ENCODE measurements at regions not wholly inside any gene's neighbourhood (a gene's known extent, or its start where the extent isn't known, plus 50 kb on each side); places are given as distances from the start of the nearest gene placed in this dataset.
"Not testable (repeated sequence)": the region's sequence is repeated elsewhere in the genome, so short reads cannot be mapped to it uniquely, and the experiment has no call there.

DNA sequence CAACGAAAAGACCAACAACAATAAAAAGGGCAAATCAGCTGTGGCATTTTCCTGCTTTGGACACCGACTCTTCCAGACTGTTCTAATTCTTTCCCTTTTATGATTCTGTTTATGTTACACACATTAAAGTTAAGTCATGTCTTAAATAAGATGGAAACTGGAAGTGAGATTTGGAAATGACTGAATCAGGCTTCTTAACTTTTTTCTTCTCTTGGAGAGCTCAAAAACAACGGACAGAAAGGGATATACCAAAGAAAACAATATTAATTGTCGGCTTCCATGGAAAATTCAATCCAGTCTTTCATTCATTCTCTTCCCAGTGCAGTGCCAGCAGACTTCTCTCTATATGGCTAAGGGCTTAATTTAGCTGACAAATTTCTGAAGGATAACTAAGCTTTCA lies 214.9 kb upstream of the DDHD1 start:
- no peak overlapping the region for H3K4me2 ChIP-seq (ENCODE audit: low read length)
- no peaks in the 10 kb centered on the region for H4K20me1 ChIP-seq (ENCODE audit: insufficient read depth, low read length)
- H3K4me1 ChIP-seq (ENCODE audit: insufficient read depth, low read length, severe bottlenecking) = no peaks in the 10 kb centered on the region
- H3K79me2 ChIP-seq (ENCODE audit: insufficient read depth, low read length) = no peaks in the 10 kb centered on the region
- no peak overlapping the region for H2AFZ ChIP-seq (ENCODE audit: low read length)
- H3K36me3 ChIP-seq (ENCODE audit: insufficient read depth, low read length) = no peaks in the 10 kb centered on the region
- no peaks in the 10 kb centered on the region for H3K9me3 ChIP-seq (ENCODE audit: low read length)
- H3K4me3 ChIP-seq (ENCODE audit: low read depth, low read length, poor library complexity, severe bottlenecking) = no peak overlapping the region
- H3F3A ChIP-seq (ENCODE audit: insufficient read depth, low read length) = no peaks in the 10 kb centered on the region
- no peak overlapping the region for H3K9ac ChIP-seq (ENCODE audit: low read length)
- no peak overlapping the region for H3K27ac ChIP-seq (ENCODE audit: low read depth, low read length, poor library complexity, severe bottlenecking)
- no peaks in the 10 kb centered on the region for H3K9me2 ChIP-seq (ENCODE audit: low read depth, low read length)
- no peaks in the 10 kb centered on the region for H3K27me3 ChIP-seq (ENCODE audit: insufficient read depth, low read length)
- TF ChIP-seq CTCF (IDR thresholded peaks at IDR 0.05; ENCODE audit: low read length) (no peak), EZH2 (IDR thresholded peaks at IDR 0.05; ENCODE audit: borderline replicate concordance, low read length) (no peak)

GRCh38 chr14:53367644-53368026 lies 214.5 kb upstream of the DDHD1 start:
- Histone ChIP-seq H3K9ac (ENCODE audit: low read length) (no peak overlapping the region), H3K79me2 (ENCODE audit: insufficient read depth, low read length) (no peaks in the 10 kb centered on the region), H3F3A (ENCODE audit: insufficient read depth, low read length) (no peaks in the 10 kb centered on the region), H3K36me3 (ENCODE audit: insufficient read depth, low read length) (no peaks in the 10 kb centered on the region), H3K27ac (ENCODE audit: low read depth, low read length, poor library complexity, severe bottlenecking) (no peak overlapping the region), H3K9me2 (ENCODE audit: low read depth, low read length) (no peaks in the 10 kb centered on the region), H2AFZ (ENCODE audit: low read length) (no peak overlapping the region), H3K4me2 (ENCODE audit: low read length) (no peak overlapping the region), H3K9me3 (ENCODE audit: low read length) (no peaks in the 10 kb centered on the region), H4K20me1 (ENCODE audit: insufficient read depth, low read length) (no peaks in the 10 kb centered on the region), H3K27me3 (ENCODE audit: insufficient read depth, low read length) (no peaks in the 10 kb centered on the region), H3K4me3 (ENCODE audit: low read depth, low read length, poor library complexity, severe bottlenecking) (no peak overlapping the region), H3K4me1 (ENCODE audit: insufficient read depth, low read length, severe bottlenecking) (no peaks in the 10 kb centered on the region)
- TF ChIP-seq CTCF (IDR thresholded peaks at IDR 0.05; ENCODE audit: low read length) = no peak
- no peak for TF ChIP-seq EZH2 (IDR thresholded peaks at IDR 0.05; ENCODE audit: borderline replicate concordance, low read length)

DNA sequence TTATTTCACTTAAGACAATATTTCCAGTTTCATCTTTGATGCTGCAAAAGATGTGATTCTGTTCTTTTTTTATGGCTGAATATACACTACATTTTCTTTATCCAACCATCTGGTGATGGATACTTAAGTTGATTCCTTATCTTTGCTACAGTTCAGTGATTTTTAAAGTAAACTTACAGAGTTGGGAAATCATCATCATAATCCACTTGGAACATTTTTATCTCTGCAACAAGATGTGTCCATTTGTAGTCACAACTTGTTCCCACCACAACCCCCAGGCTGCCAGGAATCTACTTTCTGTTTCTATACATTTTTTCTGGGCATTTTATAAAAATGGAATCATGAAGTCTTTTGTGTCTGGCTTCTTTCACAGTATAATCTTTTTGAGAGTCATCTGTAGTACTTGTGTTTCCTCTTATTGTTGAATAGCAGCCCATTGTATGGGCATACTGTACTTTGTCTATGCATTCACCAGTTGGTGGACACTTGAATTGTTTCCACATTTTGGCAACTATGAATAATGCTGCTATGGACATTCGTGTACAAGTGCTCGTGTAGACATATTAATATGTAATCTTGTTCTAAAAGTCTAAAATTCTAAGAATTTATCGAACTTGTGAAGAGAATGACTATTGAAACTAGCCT lies 212.5 kb upstream of the DDHD1 start:
- no peak overlapping the region for H3K4me2 ChIP-seq (ENCODE audit: low read length)
- H3K9me3 ChIP-seq (ENCODE audit: low read length) = no peaks in the 10 kb centered on the region
- H3K9me2 ChIP-seq (ENCODE audit: low read depth, low read length) = no peaks in the 10 kb centered on the region
- no peaks in the 10 kb centered on the region for H3K79me2 ChIP-seq (ENCODE audit: insufficient read depth, low read length)
- no peaks in the 10 kb centered on the region for H3F3A ChIP-seq (ENCODE audit: insufficient read depth, low read length)
- no peaks in the 10 kb centered on the region for H3K4me1 ChIP-seq (ENCODE audit: insufficient read depth, low read length, severe bottlenecking)
- no peak overlapping the region for H3K9ac ChIP-seq (ENCODE audit: low read length)
- H4K20me1 ChIP-seq (ENCODE audit: insufficient read depth, low read length) = no peaks in the 10 kb centered on the region
- no peak overlapping the region for H2AFZ ChIP-seq (ENCODE audit: low read length)
- H3K27me3 ChIP-seq (ENCODE audit: insufficient read depth, low read length) = no peaks in the 10 kb centered on the region
- H3K27ac ChIP-seq (ENCODE audit: low read depth, low read length, poor library complexity, severe bottlenecking) = no peak overlapping the region
- no peaks in the 10 kb centered on the region for H3K36me3 ChIP-seq (ENCODE audit: insufficient read depth, low read length)
- H3K4me3 ChIP-seq (ENCODE audit: low read depth, low read length, poor library complexity, severe bottlenecking) = no peak overlapping the region
- no peak for TF ChIP-seq EZH2 (IDR thresholded peaks at IDR 0.05; ENCODE audit: borderline replicate concordance, low read length)
- no peak for TF ChIP-seq CTCF (IDR thresholded peaks at IDR 0.05; ENCODE audit: low read length)

DNA sequence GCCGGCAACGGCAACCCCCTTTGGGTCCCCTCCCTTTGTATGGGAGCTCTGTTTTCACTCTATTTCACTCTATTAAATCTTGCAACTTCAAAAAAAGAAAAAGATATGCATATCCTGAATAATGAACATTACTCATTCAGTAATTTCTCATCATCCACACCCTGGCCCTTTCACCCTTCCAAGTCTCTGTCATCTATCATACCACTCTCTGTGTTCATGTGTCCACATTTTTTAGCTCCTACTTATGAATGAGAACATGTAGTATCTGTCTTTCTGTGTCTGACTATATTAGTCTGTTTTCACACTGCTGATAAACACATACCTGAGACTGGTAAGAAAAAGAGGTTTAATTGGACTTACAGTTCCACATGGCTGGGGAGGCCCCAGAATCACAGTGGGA lies 209.8 kb upstream of the DDHD1 start:
- H2AFZ ChIP-seq (ENCODE audit: low read length); H3K4me3 ChIP-seq (ENCODE audit: low read depth, low read length, poor library complexity, severe bottlenecking); H3F3A ChIP-seq (ENCODE audit: insufficient read depth, low read length); H3K4me2 ChIP-seq (ENCODE audit: low read length); H3K9me3 ChIP-seq (ENCODE audit: low read length); H3K79me2 ChIP-seq (ENCODE audit: insufficient read depth, low read length); H3K9me2 ChIP-seq (ENCODE audit: low read depth, low read length); H3K27me3 ChIP-seq (ENCODE audit: insufficient read depth, low read length); H3K27ac ChIP-seq (ENCODE audit: low read depth, low read length, poor library complexity, severe bottlenecking); H3K36me3 ChIP-seq (ENCODE audit: insufficient read depth, low read length); H4K20me1 ChIP-seq (ENCODE audit: insufficient read depth, low read length); H3K4me1 ChIP-seq (ENCODE audit: insufficient read depth, low read length, severe bottlenecking); H3K9ac ChIP-seq (ENCODE audit: low read length): not testable (repeated sequence)
